GM21576 (cell line): ENCODE measurements at regions not wholly inside any gene's neighbourhood (a gene's known extent, or its start where the extent isn't known, plus 50 kb on each side); places are given as distances from the start of the nearest gene placed in this dataset.

Experiments used
- ATAC-seq: cut with Tn5 transposase; IDR thresholded peaks from one replicate; pipeline ENCODE4 v1.9.1; 2021; ENCODE audit warnings: mild to moderate bottlenecking, moderate library complexity; ENCODE audit not compliant: unreplicated experiment

DNA sequence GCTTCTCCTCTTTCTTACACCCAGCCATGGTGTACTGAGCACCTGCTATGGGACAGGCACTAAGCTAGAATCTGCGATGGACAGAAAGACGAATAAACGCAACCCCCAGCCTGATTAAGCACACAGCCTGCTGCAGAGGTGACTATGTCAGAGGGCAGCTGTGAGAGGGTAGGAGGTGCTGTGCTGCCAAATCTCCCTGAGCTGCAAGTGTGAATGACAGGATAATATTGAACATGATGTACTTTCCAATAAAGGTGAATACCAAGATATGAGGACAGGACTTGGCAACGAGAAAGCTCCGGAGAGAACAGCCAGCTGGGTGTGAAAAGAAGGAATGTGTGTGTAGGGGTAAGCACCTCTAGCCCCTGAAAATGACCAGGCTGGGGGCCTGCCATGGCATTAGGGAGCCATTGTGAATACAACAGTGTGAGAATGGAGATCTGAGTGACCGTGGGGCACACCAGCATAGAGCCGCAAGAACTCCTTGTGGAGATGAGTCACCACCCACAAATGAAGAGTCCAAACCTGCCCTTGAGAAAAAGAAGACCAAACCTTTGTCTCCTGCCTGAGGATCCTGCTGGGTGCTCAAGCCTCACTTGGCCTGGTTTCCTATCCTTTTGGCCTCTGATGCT is 83.0 kb upstream of the ATF3 start:
- ATAC-seq = no peak

DNA sequence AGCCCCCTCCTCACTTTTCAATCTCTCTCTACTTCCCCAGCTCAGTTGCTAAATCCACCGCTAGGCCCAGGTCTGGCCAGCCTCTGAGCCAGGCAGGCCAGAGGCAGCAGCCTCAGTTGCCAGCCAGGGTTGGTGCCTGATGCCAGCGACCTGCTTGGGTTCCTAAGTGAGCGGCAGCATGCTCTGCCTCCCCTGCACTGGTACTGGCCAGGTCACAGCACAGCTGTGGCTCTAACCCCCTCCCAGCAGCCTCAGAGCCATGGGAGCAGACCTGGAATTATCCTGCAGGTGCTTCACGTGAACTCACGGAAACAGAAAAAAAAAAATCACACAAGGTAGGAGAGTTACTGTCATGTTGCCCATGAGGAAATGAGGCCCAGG is 82.5 kb upstream of the ATF3 start:
- no peak for ATAC-seq

DNA sequence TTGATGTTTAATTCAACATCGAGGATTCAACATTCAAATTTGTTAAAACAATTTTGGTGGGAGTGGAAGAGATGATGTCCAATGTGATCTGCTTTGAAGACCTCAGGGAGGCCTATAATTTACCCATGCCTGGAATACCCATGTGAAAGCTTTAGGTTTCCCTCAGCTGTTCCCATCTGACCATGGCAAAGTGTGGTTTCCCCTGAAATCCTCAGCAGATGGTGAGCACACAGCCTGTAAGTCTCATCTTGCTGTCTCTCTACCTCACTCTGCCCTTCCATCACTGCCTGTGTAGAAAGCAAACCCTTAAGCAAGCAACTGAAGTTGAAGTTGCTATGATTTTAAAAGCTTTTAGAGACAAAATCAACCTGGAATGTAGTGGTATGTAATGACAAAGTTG is 80.1 kb upstream of the ATF3 start:
- ATAC-seq = no peak

DNA sequence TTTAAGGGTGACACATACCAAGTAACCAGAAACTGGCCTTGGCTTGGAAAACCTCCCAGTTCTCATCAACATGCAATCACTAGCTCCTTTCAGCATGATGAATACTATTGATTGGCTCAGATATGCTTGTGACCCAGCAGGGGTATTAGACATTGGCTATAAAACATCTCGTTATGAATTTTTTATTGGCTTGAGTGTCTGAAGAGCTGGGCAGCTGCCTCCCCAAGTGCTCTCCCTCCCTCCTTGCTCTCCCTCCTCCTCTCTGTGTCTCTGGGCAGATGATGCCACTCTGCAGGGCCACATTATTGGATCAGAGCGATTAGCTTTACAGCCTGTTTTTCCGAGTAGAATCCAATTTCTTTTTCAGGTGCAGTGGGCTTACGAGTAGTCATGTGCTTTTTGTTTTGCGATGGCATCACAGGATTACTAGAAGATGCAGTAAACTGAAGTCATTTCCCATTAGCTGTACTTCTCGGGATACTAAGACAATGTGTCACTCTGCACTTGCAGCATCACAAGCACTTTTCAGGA is 79.3 kb upstream of the ATF3 start:
- ATAC-seq = no peak

DNA sequence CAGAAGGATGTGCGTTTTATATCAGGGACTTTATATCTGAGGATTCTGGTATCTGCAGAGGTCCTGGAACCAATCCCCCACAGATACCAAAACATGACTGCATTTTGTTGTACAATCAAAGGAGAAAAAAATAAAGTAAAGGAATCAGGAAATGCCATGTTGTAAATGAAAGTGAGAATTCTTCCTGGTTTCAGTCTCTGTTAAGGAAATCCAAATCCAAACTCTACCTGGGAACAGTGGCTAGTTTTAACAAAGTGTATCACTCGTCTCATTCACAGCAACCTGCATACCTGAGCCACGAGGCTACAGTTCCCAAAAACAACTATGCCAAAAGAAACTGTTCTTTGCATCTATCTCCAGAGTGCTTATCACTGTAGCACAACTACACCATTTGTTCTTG is 77.3 kb upstream of the ATF3 start:
- ATAC-seq = no peak

DNA sequence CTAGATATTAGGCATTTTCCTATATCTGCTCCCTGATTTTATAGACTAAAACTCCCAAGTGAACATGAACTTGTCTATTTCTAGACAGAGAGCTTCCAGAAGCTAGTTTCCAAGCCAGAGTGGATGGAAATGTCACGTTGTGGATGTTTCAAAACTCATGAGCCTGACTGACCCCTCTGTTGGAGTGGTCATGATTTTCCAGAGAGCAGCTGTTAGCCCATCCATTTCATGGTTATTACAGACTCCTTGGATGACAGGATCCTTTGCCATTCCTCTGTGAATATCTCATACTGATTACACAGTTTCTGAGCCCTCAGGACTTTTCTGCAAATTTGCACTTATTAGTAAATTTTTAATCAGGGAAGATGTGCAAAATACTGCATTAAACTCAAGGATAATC is 76.8 kb upstream of the ATF3 start:
- no peak for ATAC-seq

DNA sequence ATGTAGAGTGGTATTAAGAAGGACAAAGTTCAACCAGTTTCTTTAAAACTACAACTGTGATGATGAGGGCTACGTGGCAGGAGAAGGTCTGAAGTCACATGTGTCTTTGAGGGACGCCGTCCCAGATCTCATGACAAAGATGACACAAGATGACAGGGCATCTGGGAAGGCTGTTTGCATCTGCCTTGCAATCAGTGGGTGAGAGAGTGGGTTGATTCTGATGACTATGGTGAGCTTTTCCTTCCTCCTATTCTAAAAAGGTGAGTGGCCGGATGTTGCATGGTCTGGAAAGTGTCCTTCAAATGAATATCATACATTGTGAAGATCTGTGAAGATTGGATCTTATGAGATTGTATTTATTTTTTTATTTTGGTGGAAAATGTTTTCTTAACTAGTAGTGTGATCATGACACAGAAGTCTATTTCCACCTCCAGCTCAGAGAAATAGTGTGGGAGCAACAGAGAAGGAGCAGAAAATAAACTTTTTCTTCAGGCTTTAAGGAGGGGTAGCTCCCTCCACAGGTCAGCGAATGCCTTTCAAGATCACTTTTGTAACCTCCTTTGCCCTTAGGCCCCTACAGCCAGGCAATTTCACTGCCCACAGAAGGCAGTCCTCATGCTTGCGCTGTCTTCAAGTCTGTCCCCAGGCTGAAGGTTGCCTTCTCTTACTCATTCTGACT is 76.0 kb upstream of the ATF3 start:
- no peak for ATAC-seq

DNA sequence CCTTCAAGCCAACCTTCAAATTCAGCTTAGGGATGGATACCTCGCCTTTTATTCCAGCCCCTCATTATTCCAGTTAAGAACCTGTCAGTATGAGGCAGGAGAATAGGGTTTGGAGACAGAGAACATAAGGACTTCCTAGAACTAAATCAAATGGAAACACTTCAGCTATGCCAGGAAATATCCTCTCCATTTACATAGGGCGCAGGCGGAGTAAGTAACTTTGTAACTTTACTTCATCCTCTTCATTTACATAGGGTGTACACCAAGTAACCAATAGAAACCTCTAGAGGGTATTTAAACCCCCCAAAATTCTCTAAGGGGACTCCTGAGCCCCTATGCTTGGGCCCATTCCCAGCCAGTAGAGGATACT is 75.4 kb upstream of the ATF3 start:
- ATAC-seq = no peak

DNA sequence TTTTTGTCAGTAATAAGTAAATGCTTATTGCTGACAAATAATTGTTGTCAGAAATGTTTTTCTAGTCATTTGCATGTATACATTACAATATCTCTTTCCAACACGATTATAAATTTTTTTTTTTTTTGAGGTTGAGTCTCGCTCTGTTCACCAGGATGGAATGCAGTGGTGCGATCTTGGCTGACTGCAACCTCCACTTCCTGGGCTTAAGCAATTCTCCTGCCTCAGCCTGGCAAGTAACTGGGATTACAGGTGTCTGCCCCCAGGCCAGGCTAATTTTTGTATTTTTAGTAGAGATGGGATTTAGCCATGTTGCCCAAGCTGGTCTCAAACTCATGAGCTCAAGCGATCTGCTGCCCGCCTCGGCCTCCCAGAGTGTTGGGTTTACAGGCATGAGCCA is 72.0 kb upstream of the ATF3 start:
- no peak for ATAC-seq

DNA sequence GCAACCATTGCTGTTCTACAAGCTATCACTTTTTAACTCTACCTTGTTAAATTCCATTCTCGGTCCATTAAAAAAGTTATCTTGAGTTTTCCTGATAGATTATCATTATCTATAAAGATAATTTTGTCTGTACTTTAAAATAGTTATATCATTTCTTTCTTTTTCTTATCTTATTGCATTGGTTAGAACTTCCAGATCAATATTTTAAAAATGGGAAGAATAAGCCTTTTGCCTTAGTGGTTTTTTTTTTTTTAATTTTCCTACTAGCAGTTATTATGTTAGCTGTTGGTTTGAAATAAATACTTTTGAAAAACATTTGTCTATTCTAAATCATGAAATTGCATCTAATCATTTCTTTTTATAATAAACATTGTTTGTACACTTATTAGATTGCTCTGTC is 71.0 kb upstream of the ATF3 start:
- no peak for ATAC-seq

DNA sequence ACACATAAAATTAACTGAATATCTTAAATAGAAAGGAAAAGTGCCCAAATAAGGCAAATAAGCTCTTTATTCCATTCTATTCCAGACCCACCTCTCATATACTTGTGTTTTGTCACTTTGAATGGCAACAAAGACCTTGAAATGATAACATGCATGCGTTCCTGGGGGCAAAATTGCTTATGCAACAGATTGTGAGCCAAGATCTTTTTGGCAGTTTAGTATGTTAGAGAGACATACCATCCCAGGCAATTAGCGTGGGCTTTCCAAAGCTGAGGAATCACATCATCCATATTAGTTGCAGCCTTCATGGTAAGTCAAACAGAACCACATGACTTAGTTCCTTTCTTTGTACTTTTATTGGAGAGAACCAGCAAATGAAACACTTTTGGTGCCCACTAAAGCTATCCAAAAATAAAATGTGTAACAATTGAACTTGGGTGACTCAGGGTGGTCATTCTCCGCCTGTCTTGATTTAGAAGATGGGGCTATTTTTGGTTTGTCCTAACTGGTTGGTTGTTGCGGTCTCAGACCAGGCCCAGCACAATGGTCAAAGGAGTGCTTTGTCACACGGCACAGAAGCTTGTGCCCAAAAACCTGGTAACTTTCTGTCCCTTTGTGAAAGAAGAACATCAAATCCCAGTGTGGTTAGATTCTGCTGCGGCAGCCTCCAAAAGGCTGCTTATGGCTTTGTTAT is 68.7 kb upstream of the ATF3 start:
- ATAC-seq = no peak

DNA sequence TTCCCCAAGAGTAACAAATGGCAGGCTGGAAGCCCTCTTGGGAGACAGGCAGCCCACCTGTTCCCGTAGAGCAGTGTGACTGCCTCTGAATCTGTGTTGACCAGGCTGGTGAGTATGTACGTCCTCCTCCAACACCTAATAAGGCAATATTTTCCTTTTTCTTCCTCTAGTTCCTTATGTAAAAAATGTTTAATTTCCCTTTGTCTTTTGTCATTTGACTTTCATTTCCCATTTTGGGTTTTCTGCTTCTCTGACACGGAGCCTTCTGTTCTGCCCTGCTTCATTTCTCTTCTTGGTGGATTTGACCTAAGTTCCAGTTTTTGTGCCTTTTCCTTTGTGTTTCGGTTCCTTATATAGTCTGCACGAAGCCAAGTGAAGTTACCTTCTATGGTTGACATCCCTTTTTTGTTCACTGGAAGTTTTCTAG is 65.8 kb upstream of the ATF3 start:
- ATAC-seq = no peak

DNA sequence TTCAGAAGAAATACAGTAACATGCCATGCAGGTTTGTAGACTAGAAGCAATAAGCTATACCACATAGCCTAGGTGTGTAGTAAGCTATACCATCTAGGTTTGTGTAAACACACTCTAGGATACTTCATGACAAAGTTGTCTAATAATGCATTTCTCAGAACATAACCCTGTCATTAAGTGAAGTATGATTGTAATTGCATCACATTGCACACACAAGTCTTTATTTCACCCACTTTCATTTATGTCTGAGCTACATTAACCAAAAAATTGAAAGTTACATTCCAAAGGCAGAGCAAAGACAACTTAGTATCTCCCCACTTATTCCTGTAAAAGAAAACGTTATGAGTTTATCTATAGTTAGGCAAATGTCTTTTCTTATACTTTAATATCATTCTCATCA is 64.5 kb upstream of the ATF3 start:
- no peak for ATAC-seq

DNA sequence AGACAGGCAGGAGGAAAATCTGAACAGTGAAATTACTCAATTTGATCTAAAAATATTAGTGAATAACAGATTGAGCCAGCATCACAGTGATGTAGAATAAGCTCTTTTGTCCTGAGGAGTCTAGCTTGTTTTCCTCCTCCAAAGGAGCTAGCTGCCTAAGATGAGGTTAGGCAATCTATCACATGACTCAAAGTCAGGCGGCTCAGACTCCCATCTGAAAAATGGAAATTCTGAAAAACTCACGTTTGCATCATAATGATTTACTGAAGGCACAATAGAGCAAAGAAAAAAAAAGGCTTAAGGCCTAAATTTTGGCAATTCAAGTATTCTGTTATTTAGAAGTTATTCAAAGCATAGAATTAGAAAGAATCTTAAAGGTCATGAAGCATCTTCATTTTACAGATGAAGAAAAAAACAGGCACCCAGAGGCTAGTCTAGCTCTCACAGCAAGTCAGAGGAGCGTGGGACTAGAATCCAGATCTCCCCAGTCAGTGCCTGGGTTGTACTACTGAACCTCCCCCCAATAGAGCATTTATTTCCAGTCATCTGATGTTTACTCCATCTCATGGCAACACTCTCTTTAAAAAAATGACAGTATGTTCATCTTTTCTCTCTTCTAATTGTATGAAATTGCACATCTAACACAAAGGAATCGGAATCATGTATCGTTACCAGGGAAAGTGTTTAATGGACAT is 62.5 kb upstream of the ATF3 start:
- no peak for ATAC-seq

DNA sequence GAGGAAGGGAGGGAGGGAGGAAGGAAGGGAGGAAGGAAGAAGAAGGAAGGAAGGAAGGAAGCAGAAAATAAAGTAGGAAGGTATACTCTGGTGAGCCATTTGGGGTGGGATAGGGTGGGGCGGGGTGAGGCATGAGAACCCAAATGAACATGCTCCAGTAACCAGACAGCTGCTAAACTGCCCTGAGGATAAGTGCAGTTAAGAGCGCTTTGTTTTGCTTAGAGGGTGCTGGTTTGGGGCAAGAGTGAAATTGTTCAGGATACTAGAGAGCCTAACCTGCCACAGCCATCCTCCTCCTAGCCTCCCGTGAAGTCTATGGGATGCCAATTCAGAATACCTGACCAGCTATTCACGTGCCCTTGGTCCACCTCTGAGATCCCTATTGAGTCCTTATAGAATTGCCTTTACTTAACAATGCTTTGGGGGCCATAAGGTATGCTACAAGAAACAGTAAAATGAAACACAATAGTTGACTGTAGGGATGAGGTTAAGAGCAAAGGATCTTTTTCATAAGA is 59.0 kb upstream of the ATF3 start:
- ATAC-seq = no peak

DNA sequence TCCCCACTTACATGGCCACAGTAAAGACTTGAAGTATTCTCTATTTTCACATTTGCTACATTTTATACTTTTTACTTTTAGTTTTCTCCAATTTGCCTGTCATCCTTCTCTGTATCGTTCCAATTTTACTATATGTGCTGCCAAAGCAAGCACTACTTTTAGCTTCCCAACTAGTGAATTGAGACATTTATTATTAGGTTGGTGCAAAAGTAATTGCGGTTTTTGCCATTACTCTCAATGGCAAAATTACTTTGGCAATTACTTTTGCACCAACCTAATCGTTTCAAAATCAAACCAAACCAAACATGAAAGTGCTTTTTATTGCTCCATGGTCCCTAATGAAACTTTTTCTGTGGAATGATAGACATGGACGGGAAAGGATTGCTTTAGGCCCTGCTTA is 56.6 kb upstream of the ATF3 start:
- ATAC-seq = no peak

DNA sequence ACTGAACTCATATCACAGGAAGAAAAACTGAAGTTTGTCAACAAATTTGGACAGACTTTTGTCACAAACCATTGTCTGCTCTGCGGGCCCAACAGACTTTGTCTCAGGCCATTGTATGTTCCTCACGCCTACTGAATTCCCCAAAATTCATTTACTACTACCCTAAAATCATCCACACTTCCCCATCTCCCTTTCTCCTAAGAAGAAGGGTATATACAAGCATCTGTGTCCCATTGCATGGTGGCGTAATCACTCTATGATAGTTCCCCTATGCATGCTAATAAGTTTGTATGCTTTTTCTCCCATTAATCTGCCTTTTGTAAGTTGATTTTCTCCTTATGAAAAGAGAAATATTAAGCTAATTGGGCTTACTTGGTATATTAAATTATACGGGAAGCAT is 54.9 kb upstream of the ATF3 start:
- no peak for ATAC-seq

DNA sequence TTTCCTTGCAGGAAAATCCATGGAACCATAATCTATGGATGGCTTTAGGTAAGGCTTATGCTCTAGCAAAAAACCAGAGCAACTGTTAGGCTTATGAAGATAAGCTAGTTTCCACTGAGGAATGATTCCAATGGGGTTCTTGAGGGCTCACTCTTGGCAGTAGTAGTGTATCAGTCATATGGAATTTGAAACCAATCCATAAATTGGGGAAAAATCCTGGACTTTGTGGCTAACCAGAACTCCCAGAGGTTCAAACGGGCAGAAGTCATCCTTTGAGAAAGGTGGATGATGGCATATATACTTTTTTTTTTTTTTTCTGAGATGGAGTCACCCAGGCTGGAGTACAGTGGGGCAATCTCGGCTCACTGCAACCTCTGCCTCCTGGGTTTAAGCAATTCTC is 54.2 kb upstream of the ATF3 start:
- no peak for ATAC-seq

DNA sequence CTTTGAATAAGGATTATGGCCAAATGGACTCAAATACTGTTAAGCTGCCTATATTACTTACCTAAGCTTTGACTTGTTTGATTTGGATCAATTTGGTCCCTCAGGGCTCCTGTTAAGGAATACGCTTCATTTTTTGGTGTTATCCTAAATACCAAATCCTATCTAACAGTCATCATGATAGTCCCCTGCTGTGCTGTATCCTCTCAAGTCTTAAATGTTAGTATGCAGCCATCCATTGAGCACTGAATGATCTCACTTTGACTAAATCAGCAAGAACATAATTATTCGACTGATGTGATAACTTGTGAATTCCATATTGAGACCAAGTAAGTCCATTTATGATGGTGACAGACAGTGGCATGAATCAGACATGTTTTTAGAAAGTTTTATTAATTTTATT is 53.1 kb upstream of the ATF3 start:
- no peak for ATAC-seq

DNA sequence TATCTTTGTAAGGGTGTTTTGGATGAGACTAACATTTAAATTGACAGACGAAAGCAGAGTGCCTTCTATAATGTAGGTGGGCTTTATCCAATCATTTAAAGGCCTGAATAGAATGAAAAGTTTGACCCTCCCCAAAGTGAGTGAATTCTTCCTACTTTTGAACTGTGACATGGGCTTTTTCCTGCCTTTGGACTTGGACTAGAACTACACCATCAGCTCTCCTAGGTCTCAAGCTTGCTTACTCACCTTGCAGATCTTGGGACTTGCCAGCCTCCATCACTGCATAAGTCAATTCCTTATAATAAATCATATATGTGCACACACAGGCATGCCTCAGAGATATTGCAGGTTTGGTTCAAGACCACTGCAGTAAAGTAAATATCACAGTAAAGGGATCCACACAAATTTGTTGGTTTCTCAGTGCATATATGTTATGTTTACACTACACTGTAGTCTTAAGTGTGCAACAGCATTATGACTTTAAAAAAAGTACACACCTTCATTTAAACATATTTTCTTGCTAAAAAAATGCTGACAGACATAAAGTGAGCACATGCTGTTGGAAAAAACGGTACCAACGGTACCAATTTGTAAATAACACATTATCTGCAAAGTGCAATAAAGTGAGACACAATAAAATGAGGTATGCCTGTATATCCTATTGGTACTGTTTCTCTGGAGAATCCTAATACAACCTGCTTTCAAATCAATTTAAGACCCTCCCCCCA is 51.6 kb upstream of the ATF3 start:
- ATAC-seq = no peak
